Brain microvascular endothelial cell (primary cell): ENCODE measurements at regions not wholly inside any gene's neighbourhood (a gene's known extent, or its start where the extent isn't known, plus 50 kb on each side); places are given as distances from the start of the nearest gene placed in this dataset.

Source experiments
- DNase-seq: peaks from one replicate; pipeline ENCODE4 v3.0.0-alpha.2; 2020
- H3K27ac ChIP-seq: fragments of 250-450 bp; sonication (Bioruptor Pico); 2 replicates; pipeline ENCODE4 v1.5.1; 2020; ENCODE audit warnings: mild to moderate bottlenecking, moderate library complexity
- H3K27me3 ChIP-seq: fragments of 250-450 bp; sonication (Bioruptor Pico); replicated peaks from 2 replicates; pipeline ENCODE4 v1.5.1; 2020; ENCODE audit warnings: mild to moderate bottlenecking
- H3K36me3 ChIP-seq: fragments of 250-450 bp; sonication (Bioruptor Pico); replicated peaks from 2 replicates; pipeline ENCODE4 v1.5.1; 2020; ENCODE audit warnings: mild to moderate bottlenecking
- H3K4me3 ChIP-seq: 2 replicates; pipeline ENCODE4 v1.5.1; 2011; ENCODE audit warnings: low read depth, mild to moderate bottlenecking, control low read depth, low read length, moderate library complexity
- CTCF ChIP-seq: IDR thresholded peaks from 2 replicates; pipeline ENCODE4 v1.5.1; 2011; ENCODE audit warnings: low read depth, mild to moderate bottlenecking, moderate library complexity, low read length, control low read depth, inconsistent platforms; ENCODE audit errors: missing control alignments
- in situ Hi-C: cut with HindIII; loops from 2 replicates; pipeline ENCODE4 v1.10.0; 2017; ENCODE audit warnings: low sequenced_read_pairs, low pct_ligation_motif_present

- H3K27ac ChIP-seq = no peak overlapping the region
- no peak overlapping the region for H3K4me3 ChIP-seq
- TF ChIP-seq CTCF = no peak
- in situ Hi-C loops = no loop called here
- H3K27me3 ChIP-seq = no peaks in the 10 kb centered on the region
- no peak for DNase-seq
- H3K36me3 ChIP-seq = no peaks in the 10 kb centered on the region
Observed at GRCh38 chr2:212900715-212901114, 250.7 kb downstream of the IKZF2 start.

- Histone ChIP-seq H3K36me3 (no peaks in the 10 kb centered on the region), H3K4me3 (no peak overlapping the region), H3K27ac (no peak overlapping the region), H3K27me3 (no peaks in the 10 kb centered on the region)
- in situ Hi-C loops = no loop called here
- DNase-seq = no peak
- TF ChIP-seq CTCF = no peak
Observed at GRCh38 chr2:212898011-212898410, 253.4 kb downstream of the IKZF2 start.

GRCh38 chr2:212897296-212897695 lies 254.1 kb downstream of the IKZF2 start:
- H3K27ac ChIP-seq = no peak overlapping the region
- no peaks in the 10 kb centered on the region for H3K27me3 ChIP-seq
- H3K4me3 ChIP-seq = no peak overlapping the region
- no peak for TF ChIP-seq CTCF
- H3K36me3 ChIP-seq = no peaks in the 10 kb centered on the region
- no peak for DNase-seq
- in situ Hi-C loops = no loop called here

- no peak for TF ChIP-seq CTCF
- H3K36me3 ChIP-seq = no peaks in the 10 kb centered on the region
- no peak for DNase-seq
- no peak overlapping the region for H3K27ac ChIP-seq
- H3K27me3 ChIP-seq = no peaks in the 10 kb centered on the region
- H3K4me3 ChIP-seq = no peak overlapping the region
- in situ Hi-C loops = no loop called here
Observed at GRCh38 chr2:212894026-212894425, 257.4 kb downstream of the IKZF2 start.

GRCh38 chr2:212893216-212893615 lies 258.2 kb downstream of the IKZF2 start:
- Histone ChIP-seq H3K4me3 (no peak overlapping the region), H3K27ac (no peak overlapping the region), H3K36me3 (no peaks in the 10 kb centered on the region), H3K27me3 (no peaks in the 10 kb centered on the region)
- no peak for TF ChIP-seq CTCF
- no peak for DNase-seq
- in situ Hi-C loops = no loop called here

GRCh38 chr2:212892193-212892592 lies 259.2 kb downstream of the IKZF2 start:
- Histone ChIP-seq H3K27me3 (no peaks in the 10 kb centered on the region), H3K36me3 (no peaks in the 10 kb centered on the region), H3K4me3 (no peak overlapping the region), H3K27ac (no peak overlapping the region)
- peak; percentile 40 for DNase-seq
- in situ Hi-C loops = no loop called here
- TF ChIP-seq CTCF = peak; percentile 62
